ENCODE measurements at regions not wholly inside any gene's neighbourhood (a gene's known extent, or its start where the extent isn't known, plus 50 kb on each side); places are given as distances from the start of the nearest gene placed in this dataset.

DNA sequence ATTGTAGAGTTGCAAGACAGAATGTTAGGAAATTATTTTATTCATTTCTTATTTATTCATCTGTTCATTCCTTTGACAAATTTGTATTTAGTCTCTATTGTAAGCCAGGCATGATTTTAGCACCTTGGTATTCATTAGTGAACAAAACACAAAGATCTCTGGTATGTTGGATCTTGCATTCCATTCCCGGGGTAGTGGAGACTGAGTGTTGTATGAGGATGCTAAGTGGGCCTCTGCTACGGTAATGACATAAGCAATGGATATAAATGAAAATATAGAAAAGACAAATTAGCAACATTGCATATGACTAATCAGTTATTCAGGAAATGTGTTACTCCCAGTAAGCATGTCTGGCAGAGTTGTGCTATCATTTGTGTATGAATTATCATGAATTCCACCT, 449.3 kb downstream of the PCDH17 start:
- in situ Hi-C loops (cut with MboI; ENCODE audit: low sequenced_read_pairs, unreplicated experiment) = no loop called here
- no peak for DNase-seq (ENCODE audit: low spot score)
- TF ChIP-seq, protein P1, sequence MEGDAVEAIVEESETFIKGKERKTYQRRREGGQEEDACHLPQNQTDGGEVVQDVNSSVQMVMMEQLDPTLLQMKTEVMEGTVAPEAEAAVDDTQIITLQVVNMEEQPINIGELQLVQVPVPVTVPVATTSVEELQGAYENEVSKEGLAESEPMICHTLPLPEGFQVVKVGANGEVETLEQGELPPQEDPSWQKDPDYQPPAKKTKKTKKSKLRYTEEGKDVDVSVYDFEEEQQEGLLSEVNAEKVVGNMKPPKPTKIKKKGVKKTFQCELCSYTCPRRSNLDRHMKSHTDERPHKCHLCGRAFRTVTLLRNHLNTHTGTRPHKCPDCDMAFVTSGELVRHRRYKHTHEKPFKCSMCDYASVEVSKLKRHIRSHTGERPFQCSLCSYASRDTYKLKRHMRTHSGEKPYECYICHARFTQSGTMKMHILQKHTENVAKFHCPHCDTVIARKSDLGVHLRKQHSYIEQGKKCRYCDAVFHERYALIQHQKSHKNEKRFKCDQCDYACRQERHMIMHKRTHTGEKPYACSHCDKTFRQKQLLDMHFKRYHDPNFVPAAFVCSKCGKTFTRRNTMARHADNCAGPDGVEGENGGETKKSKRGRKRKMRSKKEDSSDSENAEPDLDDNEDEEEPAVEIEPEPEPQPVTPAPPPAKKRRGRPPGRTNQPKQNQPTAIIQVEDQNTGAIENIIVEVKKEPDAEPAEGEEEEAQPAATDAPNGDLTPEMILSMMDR (IDR thresholded peaks at IDR 0.05; ENCODE audit: borderline replicate concordance, control extremely low read depth, extremely low read depth, insufficient read depth, missing control alignments) = no peak

DNA sequence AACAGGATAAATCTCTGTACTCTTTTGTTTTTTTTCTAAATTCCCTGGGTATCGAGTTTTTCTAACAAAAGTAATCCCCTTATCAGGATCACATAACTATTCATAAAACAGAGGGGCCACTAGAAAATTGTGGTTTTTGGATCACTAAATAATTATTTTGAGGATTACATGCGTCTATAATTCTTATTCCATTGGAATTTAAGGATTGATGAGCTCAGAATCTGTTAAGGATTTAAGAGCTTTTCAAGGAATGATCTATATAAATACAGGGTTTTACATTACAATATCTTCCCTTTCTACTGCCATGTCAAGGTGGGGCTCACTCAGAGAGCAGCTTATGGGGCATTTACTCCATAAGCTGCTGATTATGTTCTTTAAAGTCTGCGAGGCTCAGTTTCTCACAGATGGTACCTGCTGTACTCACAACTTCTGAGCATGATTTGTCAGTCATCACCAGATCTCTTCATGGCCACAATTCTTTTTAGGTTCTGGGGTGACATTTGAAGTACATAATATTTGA, 449.8 kb downstream of the PCDH17 start:
- TF ChIP-seq, protein P1 (IDR thresholded peaks at IDR 0.05; ENCODE audit: borderline replicate concordance, control extremely low read depth, extremely low read depth, insufficient read depth, missing control alignments) = no peak
- in situ Hi-C loops (cut with MboI; ENCODE audit: low sequenced_read_pairs, unreplicated experiment) = no loop called here

DNA sequence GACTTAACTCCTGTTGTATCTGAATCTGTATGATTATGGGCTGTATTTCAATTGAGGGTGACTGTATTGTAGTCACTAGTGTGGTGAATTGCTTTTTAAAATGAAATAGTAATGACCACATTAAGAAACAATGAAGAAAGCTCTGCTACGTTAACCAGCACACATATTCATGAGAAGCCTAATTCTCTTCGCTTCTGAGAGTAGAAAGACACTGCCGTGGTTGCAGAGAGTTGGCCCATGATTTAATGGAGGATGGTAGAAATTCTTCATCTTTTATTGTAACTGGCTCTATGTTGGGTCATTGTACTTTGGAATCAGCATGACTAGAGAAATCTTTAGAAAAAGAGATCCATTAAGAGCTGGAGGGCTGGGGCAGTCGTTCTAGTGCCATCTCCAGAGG, 451.5 kb downstream of the PCDH17 start:
- TF ChIP-seq, protein P1 (IDR thresholded peaks at IDR 0.05; ENCODE audit: borderline replicate concordance, control extremely low read depth, extremely low read depth, insufficient read depth, missing control alignments) = no peak
- DNase-seq (ENCODE audit: low spot score) = no peak
- in situ Hi-C loops (cut with MboI; ENCODE audit: low sequenced_read_pairs, unreplicated experiment) = no loop called here

More for the DNA sequence above, 449.8 kb downstream of the PCDH17 start:
- no peak for DNase-seq (ENCODE audit: low spot score)

DNA sequence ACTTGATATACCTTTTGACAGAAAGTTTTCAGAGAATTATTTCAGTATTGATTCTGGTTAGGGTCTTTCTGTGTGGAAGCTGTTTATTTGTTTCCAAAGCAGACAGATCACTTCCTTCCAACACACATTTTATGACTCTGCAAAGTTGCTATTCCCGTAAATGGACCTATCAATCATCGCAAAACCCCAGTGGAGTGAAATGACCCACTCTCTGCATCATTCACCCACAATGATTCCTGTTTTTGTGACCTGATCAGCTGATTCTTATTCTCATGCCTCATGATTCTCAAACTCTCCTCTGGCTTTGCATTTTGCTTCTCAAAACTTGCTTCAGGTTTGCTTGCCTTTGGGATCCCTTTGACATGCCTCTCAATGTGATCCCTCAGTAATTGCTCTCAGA, 453.7 kb downstream of the PCDH17 start:
- TF ChIP-seq, protein P1 (IDR thresholded peaks at IDR 0.05; ENCODE audit: borderline replicate concordance, control extremely low read depth, extremely low read depth, insufficient read depth, missing control alignments) = no peak
- no peak for DNase-seq (ENCODE audit: low spot score)
- in situ Hi-C loops (cut with MboI; ENCODE audit: low sequenced_read_pairs, unreplicated experiment) = no loop called here

DNA sequence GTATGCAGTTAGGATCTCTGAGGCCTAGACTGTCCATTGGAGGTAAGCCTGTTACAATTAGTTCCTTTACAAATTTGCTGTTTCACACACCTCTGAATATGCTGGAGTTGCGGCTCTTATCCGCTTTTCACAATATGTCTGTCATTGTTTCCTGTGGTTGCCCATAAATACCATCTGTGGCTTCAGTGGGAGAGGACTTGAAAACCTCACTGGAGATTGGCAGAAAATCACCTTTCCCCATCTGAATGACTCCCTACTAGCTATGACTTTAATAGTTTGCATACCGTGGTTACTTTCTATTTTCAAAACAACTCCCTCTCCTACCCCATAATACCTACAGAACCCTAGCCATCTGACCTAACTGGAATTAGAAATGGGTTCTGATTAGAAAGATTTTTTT, 454.3 kb downstream of the PCDH17 start:
- DNase-seq (ENCODE audit: low spot score) = no peak
- in situ Hi-C loops (cut with MboI; ENCODE audit: low sequenced_read_pairs, unreplicated experiment) = no loop called here
- TF ChIP-seq, protein P1 (IDR thresholded peaks at IDR 0.05; ENCODE audit: borderline replicate concordance, control extremely low read depth, extremely low read depth, insufficient read depth, missing control alignments) = no peak

DNA sequence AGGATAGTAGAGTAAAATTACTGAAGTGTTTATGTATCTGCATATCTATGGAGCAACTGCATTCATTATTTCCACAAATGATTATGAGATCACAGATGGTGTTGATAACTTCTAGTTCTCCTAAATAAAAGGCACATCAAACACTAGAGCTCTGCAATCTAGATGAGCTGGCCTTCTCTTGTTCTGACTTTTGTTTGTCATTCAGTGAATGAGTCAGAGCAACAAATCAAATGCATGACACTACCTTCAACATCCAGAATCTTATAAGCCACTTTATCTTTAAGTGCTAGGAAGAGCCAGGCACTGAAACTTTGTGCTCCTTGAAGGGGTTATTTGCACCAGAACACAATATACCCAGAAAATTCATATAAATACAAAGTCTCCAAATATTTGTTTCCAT, 456.0 kb downstream of the PCDH17 start:
- DNase-seq (ENCODE audit: low spot score) = no peak
- in situ Hi-C loops (cut with MboI; ENCODE audit: low sequenced_read_pairs, unreplicated experiment) = no loop called here
- TF ChIP-seq, protein P1 (IDR thresholded peaks at IDR 0.05; ENCODE audit: borderline replicate concordance, control extremely low read depth, extremely low read depth, insufficient read depth, missing control alignments) = no peak

DNA sequence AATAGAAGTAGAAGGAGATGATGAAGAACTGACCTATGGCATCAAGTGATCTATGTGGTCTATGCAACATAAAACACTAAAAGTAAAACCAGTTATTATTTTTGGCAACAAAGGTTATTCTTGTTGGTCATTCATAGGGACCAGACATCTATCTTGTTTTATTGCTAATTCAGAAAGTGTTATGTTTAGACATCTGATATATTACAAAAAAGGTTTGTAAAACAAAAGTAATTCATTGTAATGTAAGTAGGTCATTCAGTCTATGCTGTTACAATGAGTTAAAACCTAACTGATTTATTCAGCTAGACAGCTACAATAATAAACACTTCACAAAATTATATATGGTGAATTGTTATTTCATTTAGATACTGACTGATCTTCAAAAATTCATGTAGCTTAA, 461.9 kb downstream of the PCDH17 start:
- in situ Hi-C loops (cut with MboI; ENCODE audit: low sequenced_read_pairs, unreplicated experiment) = no loop called here
- TF ChIP-seq, protein P1 (IDR thresholded peaks at IDR 0.05; ENCODE audit: borderline replicate concordance, control extremely low read depth, extremely low read depth, insufficient read depth, missing control alignments) = no peak
- DNase-seq (ENCODE audit: low spot score) = no peak
